GM21367 (cell line): ENCODE measurements at regions not wholly inside any gene's neighbourhood (a gene's known extent, or its start where the extent isn't known, plus 50 kb on each side); places are given as distances from the start of the nearest gene placed in this dataset.
"Not testable (repeated sequence)": the region's sequence is repeated elsewhere in the genome, so short reads cannot be mapped to it uniquely, and the experiment has no call there.

Experiments used
- ATAC-seq: cut with Tn5 transposase; IDR thresholded peaks from one replicate; pipeline ENCODE4 v1.9.1; 2021; ENCODE audit not compliant: unreplicated experiment

DNA sequence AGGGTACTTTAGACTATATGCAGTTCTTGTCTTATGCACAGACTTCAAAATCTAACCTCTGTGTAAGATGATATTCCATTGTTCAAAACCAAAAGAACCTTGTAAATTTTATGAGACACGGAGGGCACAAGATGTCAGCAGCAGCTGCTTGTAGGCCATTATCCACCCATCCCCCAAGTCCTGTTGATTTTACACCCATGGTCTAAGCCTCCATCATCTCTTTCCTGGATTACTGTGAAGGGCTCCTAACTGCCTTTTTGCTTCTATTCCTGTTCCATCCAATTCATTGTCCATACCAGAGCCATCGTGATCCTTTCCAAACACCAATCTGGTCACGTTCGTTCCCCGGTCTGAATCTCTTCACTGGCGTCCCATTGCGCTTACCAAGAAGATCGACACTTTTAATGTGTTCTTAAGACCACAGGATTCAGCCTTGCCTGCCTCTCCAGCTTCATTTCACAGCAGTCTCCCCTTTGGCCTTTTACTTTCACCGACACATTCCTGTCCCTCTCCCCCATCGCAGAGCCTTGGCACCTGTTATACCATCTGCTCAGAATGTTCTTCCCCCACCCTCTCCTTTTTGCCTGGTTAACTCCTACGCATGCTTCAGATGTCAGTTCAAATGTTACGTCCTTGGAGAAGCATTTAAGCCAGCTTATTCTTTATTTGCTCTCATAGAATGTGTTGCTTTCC is 107.3 kb upstream of the POU3F1 start:
- ATAC-seq, result no peak

DNA sequence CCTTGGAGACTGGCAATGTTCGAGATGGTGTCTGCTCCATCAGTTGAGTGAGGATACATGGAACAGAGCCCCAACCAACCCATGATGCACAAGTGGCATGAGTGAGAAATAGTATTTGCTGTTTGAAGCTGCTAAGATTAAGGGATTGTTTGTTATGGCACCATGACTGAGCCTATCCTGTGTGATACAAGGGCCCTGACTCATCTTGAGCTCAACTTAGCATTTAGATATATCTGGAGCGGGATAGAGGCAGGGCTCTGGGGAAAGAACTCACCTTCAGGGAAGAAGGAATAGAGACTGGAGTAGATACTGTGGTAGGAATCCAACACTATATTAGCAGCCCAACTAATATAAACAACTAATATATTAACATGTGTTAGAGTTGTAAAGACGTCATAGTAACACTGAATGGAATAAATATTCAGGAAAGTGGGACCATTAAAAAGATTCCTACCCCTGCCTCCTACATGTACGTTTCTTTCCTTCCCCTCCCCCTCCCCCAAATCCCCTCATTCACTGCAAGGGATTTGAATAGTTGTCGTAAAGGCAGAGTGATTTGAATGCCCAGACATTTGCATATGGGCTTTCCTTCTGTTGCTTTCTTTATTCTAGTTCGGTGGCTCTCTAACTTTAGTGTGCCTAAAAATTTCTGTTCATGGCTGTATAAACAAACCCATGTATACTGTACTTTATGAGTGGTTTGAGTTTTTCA is 106.6 kb upstream of the POU3F1 start:
- no peak for ATAC-seq

DNA sequence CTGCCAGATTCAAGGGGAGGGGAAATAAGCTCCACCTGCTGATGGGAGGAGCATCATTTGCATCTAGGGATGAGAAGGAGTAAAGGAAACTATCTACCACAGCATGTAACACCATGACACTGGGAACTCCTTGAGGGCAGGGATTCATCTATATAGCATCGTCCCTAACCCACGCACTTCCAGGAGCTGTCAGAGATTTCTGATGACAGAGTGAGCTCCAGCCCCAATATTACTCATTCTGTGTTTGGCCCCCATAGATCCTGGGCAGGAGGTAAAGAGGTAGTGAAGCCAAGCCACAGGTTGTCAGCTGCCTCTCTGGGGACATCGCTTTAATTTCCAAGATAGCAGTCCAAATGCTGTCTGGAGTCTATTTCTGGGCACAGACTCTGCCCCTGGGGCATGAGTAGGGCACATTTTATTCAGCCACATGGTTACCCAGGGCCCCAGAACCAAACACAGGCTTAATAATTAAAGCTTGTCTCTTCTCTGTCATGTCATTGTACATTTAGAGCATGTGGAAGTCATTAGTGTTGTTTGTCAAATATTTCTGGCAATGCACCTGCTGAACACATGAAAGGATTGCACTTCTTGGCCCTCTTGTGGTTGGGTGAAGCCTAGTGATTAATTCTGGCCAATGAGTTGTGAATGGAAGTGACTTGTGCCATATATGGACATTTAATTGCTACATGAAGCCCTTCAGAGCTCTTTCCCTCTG is 105.9 kb upstream of the POU3F1 start:
- no peak for ATAC-seq

DNA sequence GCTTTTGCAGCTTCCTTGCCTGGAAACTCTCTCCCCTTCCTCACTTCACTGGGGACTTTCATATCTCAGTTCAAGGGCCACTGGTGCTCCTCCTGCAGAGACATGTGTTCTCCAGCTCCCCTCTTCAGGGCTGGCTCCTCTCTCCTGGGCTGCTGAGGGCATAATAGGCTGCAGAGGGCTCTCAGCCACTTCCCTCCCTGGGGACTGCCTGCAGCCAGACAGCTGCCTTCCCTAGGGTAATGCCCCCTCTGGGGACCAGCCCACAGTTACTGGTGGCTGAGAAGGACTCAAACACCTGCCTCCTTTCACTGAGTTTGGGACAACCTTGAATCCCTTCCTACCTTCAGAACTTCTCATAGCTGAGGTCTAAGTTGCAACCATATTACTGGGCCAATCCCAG is 104.8 kb upstream of the POU3F1 start:
- ATAC-seq, result no peak

DNA sequence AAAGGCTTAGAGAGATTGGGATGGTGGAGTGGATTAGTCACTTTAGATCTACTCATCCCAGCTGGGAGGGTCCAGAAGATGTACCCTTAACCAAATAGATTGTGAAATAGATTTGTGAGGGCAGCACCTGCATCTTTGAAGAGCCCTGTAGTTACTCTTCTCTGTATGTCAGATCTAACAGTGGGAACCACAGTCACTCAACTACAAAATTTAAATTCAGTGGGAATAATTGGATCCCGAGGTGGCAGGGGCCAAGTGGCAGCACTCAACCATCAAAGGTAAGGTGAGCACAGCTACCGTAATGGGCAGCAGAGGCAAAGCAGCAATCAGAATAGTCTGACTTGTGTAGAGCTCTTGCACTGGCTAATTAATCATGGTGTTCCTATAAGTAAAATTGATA is 99.5 kb upstream of the POU3F1 start:
- not testable (repeated sequence) for ATAC-seq

DNA sequence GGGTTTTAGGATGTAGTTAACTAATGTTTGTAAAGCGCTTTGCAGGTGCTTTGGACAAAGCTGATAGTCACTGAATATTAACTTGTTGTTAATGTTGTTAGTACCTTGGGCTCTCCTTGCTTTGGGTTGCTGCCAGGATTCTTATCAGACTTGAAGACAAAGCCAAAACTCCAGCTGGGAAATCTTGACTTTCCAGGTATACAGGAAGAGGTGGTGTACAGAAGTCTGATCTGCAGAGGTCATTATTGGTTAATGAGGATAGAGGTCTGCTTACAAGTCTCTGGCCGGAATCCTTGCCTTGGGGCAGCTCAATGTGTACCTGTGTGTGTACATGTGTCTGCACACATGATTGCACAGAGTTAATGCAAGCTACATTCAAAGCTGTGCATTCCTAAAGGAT is 96.0 kb upstream of the POU3F1 start:
- no peak for ATAC-seq

DNA sequence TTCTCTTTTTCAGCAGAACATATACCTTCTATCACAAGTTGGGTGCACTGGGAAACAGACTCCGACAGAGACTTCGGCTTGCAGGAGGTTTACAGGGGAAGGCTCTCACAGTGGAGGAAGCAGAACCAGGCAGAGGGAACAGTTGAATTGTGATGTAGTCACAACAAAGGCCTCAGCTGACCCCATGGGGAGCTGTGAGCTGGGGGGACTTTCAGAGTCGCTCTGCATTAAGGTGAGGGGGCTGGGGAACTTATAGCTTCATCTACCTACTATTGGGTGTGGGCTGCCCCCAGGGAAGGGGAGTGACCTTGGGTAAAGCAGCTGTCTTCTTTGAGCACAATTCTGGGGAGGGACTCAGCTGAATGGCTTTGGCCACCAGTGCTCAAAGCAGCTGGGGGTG is 94.9 kb upstream of the POU3F1 start:
- ATAC-seq, result no peak

DNA sequence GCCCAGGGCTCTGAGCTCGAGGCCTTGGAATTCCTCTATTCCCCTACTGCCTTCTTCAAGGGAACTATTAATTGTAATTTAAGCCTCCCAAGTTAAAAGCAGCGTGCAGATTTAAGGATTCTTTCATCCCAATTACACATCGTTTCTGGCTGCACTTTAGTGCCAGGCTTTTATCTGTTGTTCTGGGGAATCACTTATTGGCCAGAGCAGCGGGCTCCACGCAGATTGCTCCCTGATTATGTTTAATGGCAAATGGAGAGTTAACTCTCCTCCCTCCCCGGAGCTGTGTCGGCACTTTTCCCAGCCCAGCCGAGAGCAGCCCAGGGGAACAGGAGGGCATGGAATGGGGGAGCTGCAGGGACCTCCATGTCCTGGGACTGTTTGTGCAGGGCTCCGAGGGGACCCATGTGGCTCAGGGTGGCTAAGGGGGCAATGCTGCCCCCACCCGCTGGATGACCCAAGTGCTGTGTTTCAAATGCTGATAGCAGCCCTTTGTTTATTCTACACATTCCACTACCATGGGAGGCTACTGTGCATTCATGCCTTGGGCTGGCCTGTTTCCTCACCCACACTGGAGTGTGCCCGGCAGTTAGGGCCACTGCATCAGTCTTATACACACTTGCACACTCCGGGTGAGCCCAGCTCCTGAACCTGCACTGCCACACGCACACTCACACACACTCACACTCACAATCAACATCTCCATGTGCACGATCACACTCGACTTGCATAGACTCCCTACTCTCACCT is 93.3 kb upstream of the POU3F1 start:
- ATAC-seq, result no peak

DNA sequence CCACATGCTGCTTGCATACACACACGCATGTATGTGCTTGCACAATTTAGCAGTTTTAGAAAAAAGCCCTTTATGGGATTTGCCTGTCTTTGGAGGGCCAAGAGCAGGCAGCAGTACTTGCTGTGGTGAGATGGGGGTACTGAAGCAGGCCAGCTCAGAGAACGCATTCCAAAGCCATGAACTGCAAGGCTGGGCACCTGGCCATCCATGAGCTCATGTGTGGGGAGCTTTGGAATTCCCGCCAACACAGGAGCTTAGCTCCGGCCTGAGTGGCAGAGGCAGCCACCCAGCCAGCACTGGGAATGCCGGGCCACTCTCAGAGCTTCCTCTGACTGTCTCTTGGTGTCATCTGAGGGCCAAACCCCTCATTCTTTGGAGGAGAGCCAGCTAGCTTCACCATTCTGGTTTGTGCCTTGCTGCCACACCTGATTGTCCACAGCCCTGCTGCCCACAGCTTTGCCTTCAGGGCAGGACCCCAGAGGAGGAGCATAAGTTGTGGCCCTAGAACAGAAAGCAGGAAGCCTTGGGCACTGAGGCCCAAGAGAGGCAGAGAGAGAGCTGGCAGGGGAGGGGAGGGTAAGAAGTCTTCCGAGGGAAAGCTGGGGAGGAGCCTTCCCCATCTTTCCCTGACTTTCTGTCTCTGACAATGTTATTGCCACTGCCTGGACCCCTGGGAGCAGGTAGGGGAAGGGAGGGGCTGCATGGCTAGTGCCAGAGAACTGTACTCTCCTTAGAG is 92.1 kb upstream of the POU3F1 start:
- ATAC-seq, result no peak

DNA sequence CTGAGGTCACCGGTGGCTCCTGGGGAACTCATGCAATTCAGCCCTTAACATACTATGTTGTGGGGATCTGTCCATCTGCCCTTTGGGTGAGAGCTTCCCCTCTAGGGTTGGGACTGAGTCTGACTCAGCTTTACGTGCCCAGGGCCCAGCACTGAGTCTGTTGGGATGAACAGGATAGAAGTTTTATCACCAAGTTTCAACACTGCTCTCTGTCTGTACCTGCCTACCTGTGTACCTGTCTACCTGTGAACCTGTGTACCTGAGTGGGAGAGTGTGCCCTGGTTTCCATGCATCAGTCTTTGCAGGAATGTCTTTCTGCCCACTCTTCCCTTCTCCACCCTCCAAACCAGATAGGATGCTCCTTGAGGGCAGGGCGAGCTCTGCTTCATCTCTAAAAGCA is 90.6 kb upstream of the POU3F1 start:
- ATAC-seq, result no peak

DNA sequence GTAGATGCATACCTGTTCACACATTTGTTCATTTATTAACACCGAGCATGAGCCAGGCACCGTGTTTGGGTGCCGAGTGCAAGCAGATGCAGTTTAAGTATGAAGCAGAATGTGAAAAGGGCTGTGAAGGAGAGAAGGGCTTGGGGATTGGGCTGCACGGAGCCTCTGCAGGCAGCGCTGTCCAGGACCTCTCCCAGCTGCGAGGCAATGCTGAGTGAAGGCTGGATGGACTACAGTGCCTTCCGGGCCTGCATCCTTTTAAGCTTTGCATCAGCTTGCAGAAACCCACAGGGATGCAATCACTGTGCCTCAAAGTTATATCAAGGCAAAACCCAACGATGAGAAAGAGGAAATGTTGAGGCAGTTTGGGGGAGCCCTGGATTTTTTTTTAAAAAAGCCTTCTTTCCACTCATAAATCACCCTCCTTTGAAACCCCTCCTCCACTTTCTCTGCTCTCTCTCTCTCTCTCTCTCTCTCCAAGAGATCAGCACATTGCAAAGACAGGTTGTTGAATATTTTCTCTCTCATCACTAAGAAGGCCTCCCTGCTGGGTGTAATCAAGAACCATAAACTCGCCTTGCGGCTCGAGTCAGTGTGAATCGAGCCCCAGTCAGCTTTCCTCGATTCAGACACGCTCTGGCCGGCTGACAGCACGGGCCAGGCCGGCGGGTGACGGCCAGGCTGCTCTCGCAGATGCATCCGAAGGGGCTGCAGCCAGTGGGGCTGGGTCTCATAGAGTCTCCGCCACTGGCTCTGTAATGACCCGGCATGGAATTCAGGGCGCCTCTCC is 89.2 kb upstream of the POU3F1 start:
- ATAC-seq, result no peak

DNA sequence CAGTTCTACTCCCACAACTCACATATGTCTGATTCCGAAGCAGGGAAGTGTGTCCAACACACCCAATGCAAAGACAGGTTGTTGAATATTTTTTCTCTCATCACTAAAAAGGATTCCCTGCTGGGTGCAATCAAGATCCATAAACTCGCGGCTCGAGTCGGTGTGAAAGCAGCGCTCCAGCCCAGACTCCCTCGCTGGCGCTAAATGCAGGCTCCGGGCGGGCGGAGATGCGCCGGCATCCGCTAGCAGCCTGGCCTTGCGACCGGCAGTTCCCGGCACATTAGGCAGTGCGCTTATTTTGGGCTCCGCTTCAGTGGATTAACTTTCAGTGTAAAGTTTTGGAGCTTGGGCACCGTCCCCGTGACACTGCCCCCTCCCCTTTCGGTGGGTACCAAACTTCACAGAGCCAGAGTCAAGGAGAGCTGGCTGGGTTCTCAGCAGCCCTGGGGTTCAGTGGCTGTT is 87.7 kb upstream of the POU3F1 start:
- ATAC-seq, result no peak

DNA sequence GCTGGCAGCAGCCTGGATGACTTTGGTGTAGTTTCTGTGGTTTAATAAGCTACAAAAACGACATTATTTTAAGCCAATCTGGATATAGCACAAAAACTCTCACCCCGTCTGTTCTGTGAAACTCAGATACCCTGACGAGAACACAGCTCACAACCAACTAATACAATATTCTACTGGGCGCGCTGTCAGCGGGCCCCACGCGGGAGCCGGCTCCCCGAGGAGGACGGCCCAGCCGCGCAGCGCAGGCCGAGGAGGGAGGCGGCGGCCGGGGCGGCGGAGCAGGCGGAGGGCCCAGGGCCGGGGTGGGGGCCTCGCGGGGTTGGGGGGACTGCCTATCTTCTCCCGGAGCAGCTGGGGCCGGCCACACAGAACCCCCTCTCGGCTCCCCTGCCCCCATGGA is 87.2 kb upstream of the POU3F1 start:
- no peak for ATAC-seq

DNA sequence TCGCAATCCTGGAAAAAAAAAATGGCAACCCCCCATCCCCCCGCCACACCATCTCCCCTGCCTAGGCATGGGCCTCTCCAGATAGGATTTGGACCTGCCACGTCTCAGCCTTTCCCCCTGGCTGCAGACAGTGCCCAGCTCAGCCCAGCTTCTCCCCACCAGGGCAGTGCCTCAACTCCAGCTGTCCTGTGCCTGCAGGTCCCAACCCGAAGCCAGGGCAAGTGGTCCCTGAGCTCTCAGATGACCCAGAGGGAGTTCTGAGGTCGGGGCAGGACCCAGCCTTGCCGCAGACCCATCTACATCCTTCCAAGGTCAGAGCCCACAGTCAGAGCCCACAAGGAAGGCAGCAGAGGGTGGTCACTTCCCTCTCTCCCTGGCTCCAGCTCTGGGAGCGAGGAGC is 86.7 kb upstream of the POU3F1 start:
- ATAC-seq, result no peak

DNA sequence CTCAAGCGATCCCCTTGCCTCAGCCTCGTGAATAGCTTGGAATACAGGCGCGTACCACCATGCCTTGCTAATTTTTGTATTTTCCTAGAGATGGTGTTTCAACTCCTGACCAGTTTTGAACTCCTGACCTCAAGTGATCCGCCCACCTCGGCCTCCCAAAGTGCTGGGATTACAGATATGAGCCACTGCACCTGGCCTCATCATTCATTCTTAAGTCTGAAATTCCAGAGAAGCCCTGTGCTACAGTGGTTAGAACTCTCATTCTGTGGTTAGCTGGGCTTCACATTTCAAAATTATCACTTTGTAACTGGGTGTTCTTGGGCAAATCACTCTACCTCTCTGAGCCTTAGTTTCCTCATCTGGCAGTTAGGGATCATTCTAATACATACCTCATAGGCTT is 86.1 kb upstream of the POU3F1 start:
- ATAC-seq, result no peak

DNA sequence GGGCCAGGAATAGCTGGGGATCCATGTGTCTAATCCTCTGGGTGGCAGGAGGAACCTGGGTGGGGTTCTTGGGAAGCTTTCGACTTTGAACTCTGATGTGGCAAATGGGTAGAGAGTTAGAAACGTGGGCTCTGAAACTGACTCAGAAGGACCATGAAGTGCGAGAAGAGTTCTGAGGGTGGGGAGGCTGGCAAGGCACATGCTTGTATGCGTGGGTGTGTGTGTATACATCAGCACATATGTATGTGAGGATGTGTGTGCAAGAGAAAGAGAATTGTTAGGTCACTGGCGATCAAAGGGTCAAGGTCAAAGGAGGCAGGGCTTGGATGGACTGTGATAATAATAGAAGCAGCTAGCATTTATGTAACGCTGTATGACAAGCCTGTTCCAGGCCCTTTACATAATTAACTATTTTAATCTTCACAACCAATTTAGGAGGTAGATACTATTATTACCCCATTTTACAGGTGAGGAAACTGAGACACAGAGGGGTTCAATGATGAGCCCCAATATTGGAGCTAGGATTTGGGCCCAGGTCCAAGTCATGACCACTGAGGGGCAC is 84.5 kb upstream of the POU3F1 start:
- no peak for ATAC-seq

DNA sequence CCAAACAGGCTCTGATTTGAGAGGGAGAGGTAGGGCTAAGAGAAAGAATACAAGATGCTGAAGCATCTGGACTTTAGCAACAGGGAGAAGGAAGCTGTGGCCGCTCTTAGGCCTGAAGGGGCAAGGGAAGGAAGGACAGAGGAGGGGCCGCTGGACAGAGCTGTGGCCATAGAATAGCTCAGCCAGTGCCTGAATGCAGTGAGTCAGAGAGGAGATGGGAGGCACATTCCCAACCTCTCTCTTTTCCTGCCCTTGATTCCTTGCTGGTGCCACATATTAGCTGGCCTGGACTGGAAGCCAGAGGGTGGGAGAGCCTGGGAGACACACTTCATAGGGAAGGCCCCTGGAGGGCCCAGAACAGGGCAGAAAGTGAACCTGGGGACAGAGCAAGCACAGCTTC is 83.4 kb upstream of the POU3F1 start:
- no peak for ATAC-seq

DNA sequence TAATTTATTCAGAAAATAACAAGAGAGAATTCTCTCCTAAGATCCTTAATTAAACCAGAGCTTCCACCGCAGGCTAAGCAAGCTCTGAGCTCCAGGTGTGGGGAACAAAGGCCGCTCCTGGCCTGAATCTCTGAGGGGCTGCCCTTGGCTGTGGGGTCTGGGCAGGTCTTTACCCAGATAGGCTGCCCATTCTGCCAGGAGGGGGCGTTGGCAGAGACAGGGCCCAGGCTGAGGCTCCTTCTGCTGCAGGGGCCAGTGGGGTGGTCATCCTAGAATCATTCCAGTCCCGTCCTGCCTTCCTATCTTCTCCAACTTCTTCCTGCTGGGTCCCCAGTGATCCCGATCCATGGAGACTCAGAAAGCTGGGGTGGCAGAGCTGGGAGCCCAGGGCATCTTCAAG is 82.9 kb upstream of the POU3F1 start:
- ATAC-seq, result no peak

DNA sequence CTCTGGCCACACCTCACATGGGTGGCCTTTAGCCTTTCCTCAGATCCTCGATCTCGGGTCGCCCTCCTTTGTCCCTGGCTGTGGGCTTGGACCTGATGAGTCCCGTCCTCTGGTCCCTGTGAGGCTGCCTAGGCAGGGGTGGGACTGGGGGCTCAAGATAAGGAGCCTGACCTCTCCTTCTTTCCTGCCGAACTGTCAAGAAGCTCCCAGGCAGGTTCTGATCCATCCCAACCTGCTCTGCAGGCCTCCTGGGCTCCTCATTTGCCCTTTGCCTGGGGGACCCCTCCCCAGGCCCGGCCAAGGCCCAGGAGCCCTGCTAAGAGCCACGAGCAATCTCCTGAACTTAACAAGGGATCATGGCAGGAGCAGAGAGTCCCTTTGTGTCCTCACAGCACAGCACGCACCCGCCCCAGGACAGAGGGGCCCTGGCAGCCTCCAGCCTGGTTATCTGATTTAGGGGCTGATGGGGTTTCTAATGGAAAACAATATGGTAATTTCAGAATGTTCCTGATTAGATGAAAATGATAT is 82.4 kb upstream of the POU3F1 start:
- ATAC-seq, result no peak
